SK-N-SH (cell line): ENCODE measurements at regions not wholly inside any gene's neighbourhood (a gene's known extent, or its start where the extent isn't known, plus 50 kb on each side); places are given as distances from the start of the nearest gene placed in this dataset.

Experiments
- CTCF ChIA-PET: fragments of 300-600, 350-600 bp; formaldehyde crosslinking; extraction: SDS; loops from one replicate; lab custom pipeline; 2021; lab: Yijun Ruan, JAX
- POLR2A ChIA-PET: fragments of 350-600 bp; sonication (Branson Sonifier 250); formaldehyde crosslinking; extraction: SDS; loops from one replicate; lab custom pipeline; 2020; ENCODE audit warnings: antibody characterized with exemption, inconsistent platforms; lab: Yijun Ruan, JAX
- DNase-seq: peaks from one replicate; pipeline ENCODE4 v3.0.0; 2012
- H2AFZ ChIP-seq: fragments of 200-600 bp; sonication (generic); 2 replicates; pipeline ENCODE4 v1.8.1; 2016; ENCODE audit warnings: antibody characterized with exemption, mild to moderate bottlenecking, low read depth
- H3F3A ChIP-seq: fragments of 200-600 bp; sonication (generic); replicated peaks from 2 replicates; pipeline ENCODE3; 2016; ENCODE audit warnings: antibody characterized with exemption, mild to moderate bottlenecking; ENCODE audit not compliant: insufficient read depth
- H3K27ac ChIP-seq, 2 experiments: fragments of 200-500 bp in 1 of 2; fragments of 200-600 bp in 1 of 2; sonication (Bioruptor generic) in 1 of 2; sonication (generic), shearing (Covaris generic) in 1 of 2; 2 replicates each; pipeline versions ENCODE4 v1.5.1 to v1.6.1; 2014 to 2016; ENCODE audit warnings: low read depth in 2 of 2, inconsistent platforms in 1 of 2, low read length in 1 of 2, mild to moderate bottlenecking in 1 of 2, mixed read lengths in 1 of 2
- H3K27me3 ChIP-seq: fragments of 200-600 bp; sonication (generic), shearing (Covaris generic); 2 replicates; pipeline ENCODE4 v1.6.1; 2016; ENCODE audit warnings: mixed run types; ENCODE audit not compliant: insufficient read depth
- H3K36me3 ChIP-seq, 2 experiments: fragments of 200-500 bp in 1 of 2; fragments of 200-600 bp in 1 of 2; sonication (Bioruptor generic) in 1 of 2; sonication (generic) in 1 of 2; replicated peaks in 1 of 2; 2 replicates each; pipeline versions ENCODE3 to v1.5.1; 2014 to 2016; ENCODE audit warnings: low read length in 1 of 2, mild to moderate bottlenecking in 1 of 2; ENCODE audit not compliant: insufficient read depth in 2 of 2, control insufficient read depth in 1 of 2
- H3K4me1 ChIP-seq, 2 experiments: fragments of 200-500 bp in 1 of 2; fragments of 200-600 bp in 1 of 2; sonication (Bioruptor generic) in 1 of 2; sonication (generic), shearing (Covaris generic) in 1 of 2; 2 replicates each; pipeline versions ENCODE4 v1.5.1 to v1.6.1; 2014 to 2016; ENCODE audit warnings: low read depth in 1 of 2, low read length in 1 of 2, mixed run types in 1 of 2; ENCODE audit not compliant: insufficient read depth in 2 of 2, control insufficient read depth in 1 of 2
- H3K4me2 ChIP-seq: fragments of 200-600 bp; sonication (generic), shearing (Covaris generic); 2 replicates; pipeline ENCODE4 v1.6.1; 2017; ENCODE audit warnings: mixed run types
- H3K4me3 ChIP-seq, 2 experiments: fragments of 200-500 bp in 1 of 2; fragments of 200-600 bp in 1 of 2; sonication (Bioruptor generic) in 1 of 2; sonication (generic), shearing (Covaris generic) in 1 of 2; 2 replicates each; pipeline versions ENCODE4 v1.5.1 to v1.8.1; 2014 to 2016; ENCODE audit warnings: low read depth in 2 of 2, inconsistent platforms in 1 of 2, low read length in 1 of 2, mild to moderate bottlenecking in 1 of 2, mixed read lengths in 1 of 2, moderate library complexity in 1 of 2
- H3K79me2 ChIP-seq: fragments of 200-600 bp; sonication (generic); 2 replicates; pipeline ENCODE4 v1.8.1; 2017; ENCODE audit warnings: mild to moderate bottlenecking; ENCODE audit not compliant: insufficient read depth
- H3K9ac ChIP-seq: fragments of 200-600 bp; sonication (generic); 2 replicates; pipeline ENCODE4 v1.6.1; 2017; ENCODE audit warnings: mixed run types
- H3K9me2 ChIP-seq: fragments of 200-600 bp; sonication (generic); 2 replicates; pipeline ENCODE4 v1.6.1; 2017; ENCODE audit warnings: mixed run types
- H3K9me3 ChIP-seq: fragments of 200-600 bp; sonication (generic); 2 replicates; pipeline ENCODE4 v1.6.1; 2017; ENCODE audit warnings: mixed run types, mild to moderate bottlenecking, moderate library complexity
- H4K20me1 ChIP-seq: fragments of 200-600 bp; sonication (generic); 2 replicates; pipeline ENCODE4 v1.6.1; 2017; ENCODE audit warnings: mild to moderate bottlenecking, mixed run types; ENCODE audit not compliant: insufficient read depth
- CHD2 ChIP-seq: fragments of 150-350 bp; IDR thresholded peaks from 2 replicates; pipeline ENCODE4 v1.6.1; 2018; ENCODE audit warnings: low read length; ENCODE audit not compliant: partially characterized antibody
- FOSL2 ChIP-seq: IDR thresholded peaks from 2 replicates; pipeline ENCODE4 v1.4.0; 2012; ENCODE audit warnings: low read depth, mild to moderate bottlenecking, moderate library complexity, borderline replicate concordance
- FOXJ3 ChIP-seq: sonication (generic); formaldehyde crosslinking; IDR thresholded peaks from 2 replicates; pipeline ENCODE4 v1.5.1; 2020; ENCODE audit warnings: mild to moderate bottlenecking, missing genetic modification reagents
- GATA2 ChIP-seq: sonication (generic); formaldehyde crosslinking; IDR thresholded peaks from 2 replicates; pipeline ENCODE4 v1.5.0; 2020; ENCODE audit warnings: mild to moderate bottlenecking, missing genetic modification reagents
- JUND ChIP-seq: IDR thresholded peaks from 2 replicates; pipeline ENCODE4 v1.4.0; 2012
- MEF2A ChIP-seq: IDR thresholded peaks from 2 replicates; pipeline ENCODE4 v1.4.0; 2012; ENCODE audit warnings: low read depth, borderline replicate concordance
- NRF1 ChIP-seq: IDR thresholded peaks from 2 replicates; pipeline ENCODE4 v1.6.1; 2012; ENCODE audit warnings: low read depth, mild to moderate bottlenecking, low read length
- RXRA ChIP-seq: IDR thresholded peaks from 2 replicates; pipeline ENCODE4 v1.4.0; 2012; ENCODE audit warnings: low read depth, mild to moderate bottlenecking, borderline replicate concordance
- TAF1 ChIP-seq: IDR thresholded peaks from 2 replicates; pipeline ENCODE4 v1.6.1; 2012; ENCODE audit warnings: low read depth, mild to moderate bottlenecking, low read length, moderate library complexity, borderline replicate concordance
- TEAD4 ChIP-seq: IDR thresholded peaks from 2 replicates; pipeline ENCODE4 v1.4.0; 2012; ENCODE audit warnings: mild to moderate bottlenecking, borderline replicate concordance; ENCODE audit not compliant: insufficient read depth
- USF2 ChIP-seq: fragments of 150-350 bp; IDR thresholded peaks from 2 replicates; pipeline ENCODE4 v1.6.1; 2017; ENCODE audit warnings: antibody characterized with exemption, low read length, low read depth, borderline replicate concordance
- YY1 ChIP-seq: IDR thresholded peaks from 2 replicates; pipeline ENCODE4 v1.4.0; 2012; ENCODE audit warnings: low read depth, mild to moderate bottlenecking
- WGBS: methylation state at CpG from one replicate; pipeline ENCODE4 v1.1.6; 2017; ENCODE audit warnings: low lambda C conversion rate; 5-methylcytosine and 5-hydroxymethylcytosine counted together
- TF ChIP-seq, protein P1 (sequence below): IDR thresholded peaks from 2 replicates; pipeline ENCODE4; 2012

- no peak overlapping the region for H3K4me2 ChIP-seq
- no peaks in the 10 kb centered on the region for H3F3A ChIP-seq
- H3K4me1 ChIP-seq = peaks cover 0 to 5% of the 10 kb centered on the region in 2 experiments; a peak in 1 of 4 replicates
- H3K79me2 ChIP-seq = no peaks in the 10 kb centered on the region
- H3K9ac ChIP-seq = no peak overlapping the region
- H3K27me3 ChIP-seq = no peaks in the 10 kb centered on the region
- ChIA-PET CTCF (no interaction called here), POLR2A (no interaction called here)
- no peaks in the 10 kb centered on the region for H3K9me3 ChIP-seq
- no peaks in the 10 kb centered on the region for H3K9me2 ChIP-seq
- no peaks in the 10 kb centered on the region for H4K20me1 ChIP-seq
- TF ChIP-seq CHD2 (no peak), JUND (no peak), YY1 (no peak), GATA2 (no peak), TAF1 (no peak), USF2 (no peak), FOXJ3 (CRISPR knock-in tag) (no peak), MEF2A (no peak), NRF1 (no peak)
- TF ChIP-seq, protein P1, sequence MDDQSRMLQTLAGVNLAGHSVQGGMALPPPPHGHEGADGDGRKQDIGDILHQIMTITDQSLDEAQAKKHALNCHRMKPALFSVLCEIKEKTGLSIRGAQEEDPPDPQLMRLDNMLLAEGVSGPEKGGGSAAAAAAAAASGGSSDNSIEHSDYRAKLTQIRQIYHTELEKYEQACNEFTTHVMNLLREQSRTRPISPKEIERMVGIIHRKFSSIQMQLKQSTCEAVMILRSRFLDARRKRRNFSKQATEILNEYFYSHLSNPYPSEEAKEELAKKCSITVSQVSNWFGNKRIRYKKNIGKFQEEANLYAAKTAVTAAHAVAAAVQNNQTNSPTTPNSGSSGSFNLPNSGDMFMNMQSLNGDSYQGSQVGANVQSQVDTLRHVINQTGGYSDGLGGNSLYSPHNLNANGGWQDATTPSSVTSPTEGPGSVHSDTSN = no peak
- H3K27ac ChIP-seq = no peak overlapping the region
- H3K36me3 ChIP-seq = no peaks in the 10 kb centered on the region
- 78% methylated on average over 2 of the region's 2 CpGs for WGBS
- no peak for DNase-seq
- H2AFZ ChIP-seq = no peak overlapping the region
- no peak overlapping the region for H3K4me3 ChIP-seq
Measured at GRCh38 chr9:81259896-81260295, 429.5 kb downstream of the TLE1 start.

- Histone ChIP-seq H3K4me1 (no peaks in the 10 kb centered on the region), H3K36me3 (no peaks in the 10 kb centered on the region), H3K9ac (no peak overlapping the region), H3K27ac (no peak overlapping the region), H3F3A (no peaks in the 10 kb centered on the region), H4K20me1 (no peaks in the 10 kb centered on the region), H3K27me3 (no peaks in the 10 kb centered on the region), H2AFZ (no peak overlapping the region), H3K9me2 (no peaks in the 10 kb centered on the region), H3K9me3 (no peaks in the 10 kb centered on the region), H3K4me2 (no peak overlapping the region), H3K79me2 (no peaks in the 10 kb centered on the region), H3K4me3 (no peak overlapping the region)
- CTCF ChIA-PET = no interaction called here
- DNase-seq = no peak
- TF ChIP-seq NRF1 (no peak), TEAD4 (no peak), MEF2A (no peak), JUND (no peak), CHD2 (no peak), GATA2 (no peak), RXRA (no peak), FOSL2 (no peak)
- POLR2A ChIA-PET = no interaction called here
Measured at GRCh38 chr9:81256368-81256767, 433.0 kb downstream of the TLE1 start.
